DOHH2 (cell line): ENCODE measurements at regions not wholly inside any gene's neighbourhood (a gene's known extent, or its start where the extent isn't known, plus 50 kb on each side); places are given as distances from the start of the nearest gene placed in this dataset.

Experiments
- H3F3A ChIP-seq: fragments of 200-600 bp; sonication (generic), shearing (Covaris generic); 2 replicates; pipeline ENCODE4 v1.6.0; 2016; ENCODE audit warnings: antibody characterized with exemption, mild to moderate bottlenecking; ENCODE audit not compliant: control insufficient read depth, insufficient read depth
- H3K27ac ChIP-seq: fragments of 200-600 bp; sonication (generic); 2 replicates; pipeline ENCODE4 v1.5.1; 2014; ENCODE audit warnings: low read depth, mild to moderate bottlenecking, low read length, moderate library complexity
- H3K27me3 ChIP-seq: fragments of 200-600 bp; sonication (generic); 2 replicates; pipeline ENCODE4 v1.6.1; 2014; ENCODE audit warnings: mild to moderate bottlenecking, low read length, mixed read lengths; ENCODE audit not compliant: control insufficient read depth
- H3K36me3 ChIP-seq: fragments of 200-600 bp; sonication (generic); 2 replicates; pipeline ENCODE4 v1.6.1; 2014; ENCODE audit warnings: mild to moderate bottlenecking, low read length, moderate library complexity, mixed read lengths; ENCODE audit not compliant: control insufficient read depth
- H3K4me1 ChIP-seq: fragments of 200-600 bp; sonication (generic); 2 replicates; pipeline ENCODE4 v1.6.1; 2014; ENCODE audit warnings: mild to moderate bottlenecking, low read length, mixed read lengths; ENCODE audit not compliant: control insufficient read depth
- H3K4me2 ChIP-seq: fragments of 200-600 bp; sonication (generic); 2 replicates; pipeline ENCODE4 v1.6.0; 2014; ENCODE audit warnings: mild to moderate bottlenecking, low read length, moderate library complexity
- H3K4me3 ChIP-seq: fragments of 200-600 bp; sonication (generic); 2 replicates; pipeline ENCODE4 v1.5.1; 2014; ENCODE audit warnings: mild to moderate bottlenecking, low read length, mixed read lengths
- H3K79me2 ChIP-seq: fragments of 200-600 bp; sonication (generic); 2 replicates; pipeline ENCODE4 v1.6.1; 2014; ENCODE audit warnings: mild to moderate bottlenecking, low read length, mixed read lengths; ENCODE audit not compliant: control insufficient read depth
- H3K9me2 ChIP-seq: fragments of 200-600 bp; sonication (generic); replicated peaks from 2 replicates; pipeline ENCODE4 v1.6.1; 2014; ENCODE audit warnings: mild to moderate bottlenecking, low read length, mixed read lengths; ENCODE audit not compliant: control insufficient read depth
- H3K9me3 ChIP-seq: fragments of 200-600 bp; sonication (generic); 2 replicates; pipeline ENCODE4 v1.6.1; 2014; ENCODE audit warnings: antibody characterized with exemption, low read length, mixed read lengths; ENCODE audit not compliant: control insufficient read depth, insufficient read depth
- H4K20me1 ChIP-seq: fragments of 200-600 bp; sonication (generic); 2 replicates; pipeline ENCODE4 v1.6.0; 2014; ENCODE audit warnings: low read depth, mild to moderate bottlenecking, antibody characterized with exemption, low read length, moderate library complexity; ENCODE audit not compliant: control insufficient read depth, insufficient read depth
- CTCF ChIP-seq: fragments of 200-600 bp; sonication (generic); IDR thresholded peaks from one replicate; pipeline ENCODE4 v1.5.1; 2014; ENCODE audit warnings: antibody characterized with exemption, mild to moderate bottlenecking, low read depth, low read length; ENCODE audit not compliant: poor library complexity, severe bottlenecking
- EZH2phosphoT487 ChIP-seq: fragments of 200-600 bp; sonication (generic); IDR thresholded peaks from 2 replicates; pipeline ENCODE4 v1.6.1; 2017; ENCODE audit warnings: borderline replicate concordance, mild to moderate bottlenecking, antibody characterized with exemption, low read length, moderate library complexity, mixed read lengths

- H3F3A ChIP-seq, result no peaks in the 10 kb centered on the region
- H3K36me3 ChIP-seq, result no peaks in the 10 kb centered on the region
- no peaks in the 10 kb centered on the region for H4K20me1 ChIP-seq
- no peaks in the 10 kb centered on the region for H3K79me2 ChIP-seq
- H3K9me3 ChIP-seq, result no peaks in the 10 kb centered on the region
- no peak overlapping the region for H3K4me2 ChIP-seq
- H3K9me2 ChIP-seq, result no peaks in the 10 kb centered on the region
- peak; percentile 20 for TF ChIP-seq CTCF
- no peak for TF ChIP-seq EZH2phosphoT487
- no peaks in the 10 kb centered on the region for H3K27me3 ChIP-seq
- H3K4me3 ChIP-seq, result no peak overlapping the region
- no peaks in the 10 kb centered on the region for H3K4me1 ChIP-seq
- H3K27ac ChIP-seq, result no peak overlapping the region
Observed at GRCh38 chrX:145178268-145178667, 69.0 kb upstream of the SPANXN1 start.

- H3F3A ChIP-seq, result no peaks in the 10 kb centered on the region
- H4K20me1 ChIP-seq, result no peaks in the 10 kb centered on the region
- no peak overlapping the region for H3K4me2 ChIP-seq
- no peaks in the 10 kb centered on the region for H3K9me2 ChIP-seq
- H3K27me3 ChIP-seq, result no peaks in the 10 kb centered on the region
- no peaks in the 10 kb centered on the region for H3K79me2 ChIP-seq
- no peaks in the 10 kb centered on the region for H3K36me3 ChIP-seq
- H3K27ac ChIP-seq, result no peak overlapping the region
- no peaks in the 10 kb centered on the region for H3K4me1 ChIP-seq
- TF ChIP-seq CTCF (peak; percentile 45), EZH2phosphoT487 (no peak)
- H3K9me3 ChIP-seq, result no peaks in the 10 kb centered on the region
- no peak overlapping the region for H3K4me3 ChIP-seq
Observed at GRCh38 chrX:145190801-145191389, 56.4 kb upstream of the SPANXN1 start.
